GM19467 (cell line): ENCODE measurements at regions not wholly inside any gene's neighbourhood (a gene's known extent, or its start where the extent isn't known, plus 50 kb on each side); places are given as distances from the start of the nearest gene placed in this dataset.

Source experiments
- ATAC-seq: cut with Tn5 transposase; IDR thresholded peaks from one replicate; pipeline ENCODE4 v1.9.1; 2021; ENCODE audit warnings: mild to moderate bottlenecking, moderate library complexity; ENCODE audit not compliant: unreplicated experiment

GRCh38 chr18:43213816-43214215, 63.5 kb downstream of the SYT4 start:
- no peak for ATAC-seq

- no peak for ATAC-seq
Observed at GRCh38 chr18:43211059-43211458, 66.2 kb downstream of the SYT4 start.

GRCh38 chr18:43195421-43195820, 79.9 kb upstream of the RIT2 start:
- no peak for ATAC-seq

DNA sequence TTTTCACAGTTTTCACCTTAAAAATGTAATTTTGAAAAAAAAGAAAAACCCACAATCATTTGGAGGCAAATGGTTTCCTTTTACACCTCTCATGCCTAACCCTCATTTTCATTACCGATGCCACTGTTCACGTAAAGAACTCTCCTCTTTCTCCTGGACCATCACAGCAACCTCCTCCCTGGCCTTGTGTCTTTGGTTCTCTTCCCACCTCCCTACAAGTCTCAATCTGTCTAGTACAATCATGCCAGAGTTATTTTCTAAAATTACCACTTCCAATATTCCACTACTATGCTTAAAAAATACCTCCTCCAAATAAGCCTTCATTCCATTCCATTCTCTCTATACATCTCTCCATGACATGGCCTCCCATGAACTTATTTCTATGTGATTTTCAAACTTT, 77.9 kb upstream of the RIT2 start:
- ATAC-seq: no peak

- peak; percentile 51 for ATAC-seq
Observed at GRCh38 chr18:43192408-43192807, 76.9 kb upstream of the RIT2 start.

DNA sequence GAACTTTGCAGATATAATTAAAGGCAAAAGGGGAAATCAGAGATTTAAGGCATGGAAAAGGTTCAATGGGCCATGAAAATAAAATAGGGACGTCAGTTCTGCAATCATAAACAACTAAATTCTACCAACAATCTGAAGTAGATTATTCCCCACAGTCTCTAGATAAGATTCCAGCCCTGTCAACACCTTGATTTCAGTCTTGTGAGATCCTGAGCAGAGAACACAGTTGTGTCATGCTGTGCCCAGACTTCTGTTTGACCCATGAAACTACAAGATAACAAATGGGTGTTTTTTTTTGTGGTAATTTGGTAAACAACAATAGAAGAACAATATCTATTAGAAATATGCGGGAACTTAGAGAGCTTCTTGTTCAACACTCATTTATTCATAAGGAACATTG, 66.2 kb upstream of the RIT2 start:
- no peak for ATAC-seq

- no peak for ATAC-seq
Observed at GRCh38 chr18:43180814-43181213, 65.3 kb upstream of the RIT2 start.

DNA sequence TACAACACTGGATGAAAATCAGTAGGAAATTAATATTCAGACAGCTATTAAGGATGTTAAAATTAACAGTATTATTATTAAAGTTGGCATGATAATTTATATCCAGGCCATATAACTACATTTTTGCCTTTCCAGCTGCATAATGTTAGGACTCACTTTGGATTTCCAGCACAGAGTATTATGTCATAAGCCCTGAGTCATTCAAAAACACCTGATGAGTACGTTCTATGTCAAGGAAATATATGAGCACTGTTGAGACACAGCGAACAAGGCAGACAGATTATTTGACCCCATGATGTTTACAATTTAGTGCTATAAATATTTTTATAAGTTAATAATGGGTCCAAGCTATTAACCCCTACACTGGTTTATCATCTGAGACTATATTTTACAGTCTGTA, 59.8 kb upstream of the RIT2 start:
- no peak for ATAC-seq

GRCh38 chr18:43170586-43170985, 55.1 kb upstream of the RIT2 start:
- ATAC-seq: no peak
